Kasumi-1 (cell line): ENCODE measurements at regions not wholly inside any gene's neighbourhood (a gene's known extent, or its start where the extent isn't known, plus 50 kb on each side); places are given as distances from the start of the nearest gene placed in this dataset.
"Not testable (repeated sequence)": the region's sequence is repeated elsewhere in the genome, so short reads cannot be mapped to it uniquely, and the experiment has no call there.

Experiments
- DNase-seq, 2 experiments: peaks; one replicate each; lab custom pipeline; 2025; lab: John Stamatoyannopoulos, UW

DNA sequence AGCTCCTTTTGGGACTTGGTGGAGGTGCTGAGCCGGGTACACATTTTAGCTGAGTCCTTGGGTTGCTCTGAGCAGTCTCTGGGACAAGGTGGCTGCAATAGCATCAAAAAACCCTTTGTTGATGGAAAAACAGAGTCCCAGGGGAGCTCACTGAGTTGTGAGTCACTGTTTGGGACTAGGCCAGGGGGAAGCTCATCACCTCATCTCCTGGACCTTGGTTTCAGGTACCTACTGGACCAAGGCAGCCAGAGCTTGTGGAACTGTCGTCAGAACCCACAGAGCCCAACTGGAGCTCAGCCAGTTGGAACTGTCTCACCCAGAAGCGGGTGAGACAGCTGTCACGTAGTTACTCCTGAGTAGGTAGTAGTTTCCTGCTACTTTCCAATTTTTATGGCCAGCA lies 146.7 kb downstream of the HLX start:
- DNase-seq, result no peak

DNA sequence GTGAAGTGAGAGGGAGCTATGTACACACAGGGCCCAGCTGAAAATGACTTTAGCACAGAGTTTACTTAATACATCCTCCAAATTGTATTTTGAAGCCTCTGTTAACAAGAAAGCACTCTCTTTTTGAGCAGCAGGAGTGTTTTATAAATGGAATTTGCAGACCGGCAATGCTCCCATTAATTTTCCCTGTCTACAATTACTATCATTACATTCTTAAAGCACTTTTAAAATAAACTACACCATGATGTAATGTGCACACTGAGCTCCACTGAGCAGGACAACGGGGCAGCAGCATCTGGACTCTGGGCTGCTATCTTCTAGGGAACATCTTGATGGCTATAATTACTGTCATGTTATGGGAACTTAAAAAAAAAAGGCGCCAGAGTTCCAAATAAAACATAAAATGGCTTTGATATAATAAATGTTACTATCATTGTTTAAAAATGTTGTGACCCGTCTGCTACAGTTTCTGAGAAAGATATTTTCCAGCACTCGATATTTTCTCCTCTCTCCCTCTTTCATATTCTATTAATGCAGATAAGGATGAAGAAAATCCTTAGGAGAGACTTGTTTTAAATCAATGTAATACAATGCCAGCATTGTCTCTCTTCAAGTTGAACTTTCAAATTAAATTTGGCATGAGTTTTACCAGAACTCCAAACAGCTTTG lies 150.9 kb downstream of the HLX start:
- no peak for DNase-seq

DNA sequence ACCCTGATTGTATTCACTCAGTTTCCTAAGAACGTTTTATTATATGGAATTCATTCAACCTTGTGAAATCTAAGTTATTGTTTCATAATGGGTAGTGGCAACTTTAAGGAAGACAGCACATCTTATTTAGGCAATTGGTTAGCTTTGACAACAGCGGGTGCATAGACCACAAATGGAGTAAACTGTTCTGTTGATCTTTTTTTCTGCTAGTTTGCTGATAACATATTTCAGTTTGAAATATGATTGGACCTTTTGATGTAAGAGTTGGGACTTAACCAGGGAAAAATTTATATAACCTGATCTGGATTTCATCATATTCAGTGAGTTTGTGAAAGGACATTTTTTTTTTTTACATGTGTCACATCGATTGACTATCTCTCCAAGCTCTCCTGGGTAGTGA lies 151.7 kb downstream of the HLX start:
- no peak for DNase-seq

DNA sequence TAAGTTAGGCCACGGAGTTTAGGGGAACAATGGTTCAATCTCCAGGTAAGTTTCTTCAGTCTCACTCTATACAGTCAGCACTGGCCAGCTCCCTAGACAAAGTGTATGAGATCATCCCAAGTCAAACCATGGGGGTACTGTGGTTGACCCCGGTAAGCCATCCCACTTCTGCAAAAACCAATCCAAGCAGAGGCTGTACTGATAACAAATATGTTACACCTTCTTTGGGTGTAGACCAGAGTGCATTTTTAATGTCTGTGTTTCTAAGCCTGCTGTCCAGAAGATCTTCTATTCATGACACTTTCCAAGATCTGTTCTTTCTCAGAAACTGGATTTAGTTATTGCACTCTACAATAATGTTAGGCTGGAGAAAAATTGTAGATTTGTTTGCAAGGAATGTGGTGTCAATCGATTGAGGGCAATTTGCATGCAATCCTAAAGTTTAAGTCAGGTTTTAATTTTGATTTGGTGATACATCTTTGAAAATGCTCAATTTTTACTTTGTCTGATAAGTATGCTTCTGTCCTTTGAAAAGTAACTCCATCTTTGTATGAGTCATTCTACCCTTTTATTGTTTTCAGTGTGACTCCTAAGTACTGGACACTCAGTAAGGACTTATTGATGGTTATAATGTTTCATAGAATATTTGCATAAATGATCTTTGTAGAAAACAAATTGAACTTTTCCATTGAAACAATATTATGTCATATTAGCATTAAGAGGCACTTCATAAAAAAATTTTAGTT lies 152.4 kb downstream of the HLX start:
- no peak for DNase-seq

DNA sequence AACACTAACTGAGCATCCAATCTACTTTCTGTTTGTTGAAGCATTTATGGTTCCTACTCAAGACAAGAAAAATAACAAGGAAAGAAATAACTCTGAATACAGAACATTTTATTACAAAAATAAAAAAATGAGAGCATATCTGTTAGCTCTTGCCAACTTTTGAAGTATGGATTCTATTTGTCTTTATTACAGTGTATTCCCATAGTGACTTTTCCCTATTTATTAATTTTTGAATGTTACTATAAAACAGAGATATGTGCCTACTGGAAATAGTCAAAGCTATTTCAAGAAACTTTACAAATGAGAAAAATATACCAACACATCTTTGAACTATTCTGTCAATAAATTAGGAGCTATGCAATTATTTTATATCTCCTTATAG lies 153.0 kb downstream of the HLX start:
- no peak for DNase-seq

DNA sequence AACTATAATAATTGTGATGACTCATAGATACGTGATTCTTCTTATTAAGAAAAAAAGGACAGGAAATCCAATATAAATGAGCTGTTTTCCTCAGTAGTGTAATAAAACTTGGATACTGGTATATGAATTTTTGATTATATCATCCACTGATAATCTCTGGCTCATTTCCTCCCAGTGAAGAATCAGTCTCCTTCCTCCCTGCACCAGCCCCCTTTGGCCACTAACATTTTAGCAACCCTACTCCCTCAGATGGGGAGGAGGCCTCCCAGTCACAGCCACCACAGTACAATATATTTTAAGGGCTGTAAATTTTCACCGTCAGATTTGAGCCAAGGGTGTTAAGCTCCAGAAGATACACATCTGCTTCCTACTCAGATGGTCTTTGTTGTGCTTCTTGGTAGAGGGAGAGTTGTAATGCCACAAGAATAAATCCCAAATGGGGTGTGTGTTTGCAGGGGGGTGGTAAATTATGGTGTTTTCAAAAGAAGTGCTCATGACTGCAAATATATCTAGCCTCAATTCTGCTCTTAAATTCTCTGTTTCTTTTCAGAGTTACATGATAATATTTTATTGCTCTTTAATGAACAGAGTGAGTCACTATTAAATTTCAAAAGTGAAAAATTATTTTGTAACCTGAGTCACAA lies 153.5 kb downstream of the HLX start:
- DNase-seq, result peak in 1 of 2 experiments; percentile 10

DNA sequence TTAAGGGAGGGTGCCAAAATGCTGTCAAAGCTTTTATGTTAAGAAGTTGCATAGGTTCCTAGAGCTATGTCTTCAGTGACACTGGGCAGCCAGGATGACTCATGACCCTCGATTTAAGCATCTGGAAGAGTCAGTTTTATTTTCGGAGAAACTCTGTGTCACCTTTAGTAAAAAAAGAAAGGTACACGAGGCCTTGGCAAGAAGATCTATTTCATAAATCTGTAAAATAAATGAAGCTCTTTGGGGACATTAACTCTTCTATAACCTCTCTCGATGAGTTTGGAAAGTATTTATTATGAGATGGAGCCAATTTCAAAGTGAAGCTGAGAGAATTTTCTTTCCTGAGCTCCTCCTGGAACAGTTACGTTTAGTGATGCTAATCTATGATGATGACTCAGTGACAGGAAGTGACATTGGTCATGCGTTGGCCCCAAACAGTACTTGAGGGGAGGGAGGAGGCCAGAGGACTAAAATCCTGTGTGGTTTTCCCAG lies 156.5 kb downstream of the HLX start:
- DNase-seq, result peak in 1 of 2 experiments; percentile 9

DNA sequence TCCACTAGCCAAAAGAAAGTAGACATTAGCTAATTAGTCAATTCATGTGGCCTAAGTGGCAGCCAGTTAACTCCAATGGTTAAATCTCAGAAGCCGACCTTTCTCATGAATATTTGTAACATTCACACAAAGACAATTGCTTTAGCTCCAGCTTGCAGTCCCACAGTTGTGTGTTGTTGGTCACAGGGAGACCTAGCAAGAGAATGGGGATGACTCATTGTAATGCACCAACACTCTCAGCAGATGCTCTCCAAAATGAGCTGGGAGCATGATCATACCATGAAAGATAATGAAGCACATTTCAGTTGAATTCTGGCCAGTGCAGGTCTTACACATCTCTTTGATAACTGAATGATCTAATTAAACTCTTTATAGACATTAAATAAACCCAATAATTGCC lies 160.4 kb downstream of the HLX start:
- no peak for DNase-seq

DNA sequence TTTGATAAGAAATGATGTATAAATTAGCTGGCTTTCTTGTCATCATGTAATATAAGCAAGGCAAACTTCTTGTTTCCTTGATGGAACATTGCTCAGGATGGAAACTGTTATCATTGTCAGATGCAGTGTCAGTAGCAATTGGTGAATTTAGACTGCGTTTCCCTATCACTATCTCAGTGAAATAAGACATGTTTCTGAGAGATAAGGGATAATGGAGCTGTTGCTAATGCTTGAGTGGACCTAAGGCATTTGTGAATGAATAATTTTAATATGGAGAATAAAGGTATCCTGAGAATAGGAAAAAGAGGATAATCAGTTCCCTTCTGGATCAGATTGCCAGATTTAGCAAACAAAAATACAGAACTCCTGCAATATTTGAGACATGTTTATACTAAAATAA lies 160.9 kb downstream of the HLX start:
- no peak for DNase-seq

DNA sequence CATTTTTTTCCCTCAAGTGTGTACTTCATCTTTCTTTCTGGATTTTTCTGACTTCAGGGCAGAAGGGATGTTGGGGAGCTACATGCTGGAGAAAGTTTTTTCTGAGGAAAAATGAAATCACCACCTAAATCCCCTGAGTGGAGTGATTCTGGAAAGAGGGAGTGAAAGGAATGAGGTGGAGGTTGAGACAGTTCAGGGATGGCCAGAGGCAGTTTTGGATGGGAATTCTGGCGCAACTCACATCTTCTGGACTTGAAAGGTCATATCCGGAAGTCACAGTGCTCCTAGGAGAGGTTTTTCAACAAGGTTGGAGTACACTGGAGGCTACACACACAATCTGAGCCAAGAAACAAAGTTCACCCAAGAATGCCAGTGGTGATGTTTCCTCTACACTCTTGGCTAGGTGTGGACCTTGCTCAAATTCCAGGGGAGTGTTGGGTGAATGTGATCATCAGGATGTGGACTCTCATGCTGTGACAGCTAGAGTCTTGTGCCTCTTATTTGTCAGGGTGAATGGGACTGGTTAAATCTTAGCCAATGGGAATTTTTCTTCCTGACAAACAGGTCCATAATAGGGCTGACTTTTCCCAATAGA lies 161.5 kb downstream of the HLX start:
- DNase-seq, result no peak

DNA sequence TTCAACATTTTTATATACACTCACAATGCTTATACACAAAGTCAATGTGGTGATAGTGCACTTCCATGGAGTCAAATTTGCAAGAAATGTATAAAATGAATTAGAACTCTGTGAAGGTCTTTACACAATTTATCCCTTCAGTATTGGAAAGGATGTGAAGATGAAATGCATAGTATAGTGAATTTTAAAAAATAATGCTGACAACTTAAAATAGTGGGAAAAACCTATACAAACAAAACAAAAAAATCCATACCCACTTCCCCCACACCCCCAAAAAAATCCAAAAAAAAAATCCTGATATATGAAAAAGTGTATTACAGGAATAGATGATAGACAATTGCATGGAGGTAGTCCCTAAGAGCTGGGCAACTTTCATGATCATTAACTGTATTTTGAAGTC lies 165.3 kb downstream of the HLX start:
- DNase-seq, result no peak

DNA sequence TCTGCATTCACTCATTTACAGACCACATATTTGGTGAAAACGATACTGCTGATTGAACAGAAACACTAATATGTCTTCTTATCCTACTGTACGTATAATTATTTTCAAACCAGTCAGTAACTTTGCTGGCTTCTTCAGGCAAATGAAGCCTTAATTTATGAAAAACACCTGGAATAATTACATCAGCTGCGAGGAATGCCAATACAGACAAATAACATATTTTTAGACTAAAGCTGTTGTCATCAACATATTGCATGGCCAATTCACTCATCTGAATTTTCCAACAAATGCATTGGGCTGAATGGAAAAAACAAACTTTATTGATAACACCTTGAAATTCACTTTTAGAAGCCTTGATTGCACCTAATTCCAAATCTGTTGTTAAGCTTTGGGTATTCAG lies 165.9 kb downstream of the HLX start:
- DNase-seq, result no peak

DNA sequence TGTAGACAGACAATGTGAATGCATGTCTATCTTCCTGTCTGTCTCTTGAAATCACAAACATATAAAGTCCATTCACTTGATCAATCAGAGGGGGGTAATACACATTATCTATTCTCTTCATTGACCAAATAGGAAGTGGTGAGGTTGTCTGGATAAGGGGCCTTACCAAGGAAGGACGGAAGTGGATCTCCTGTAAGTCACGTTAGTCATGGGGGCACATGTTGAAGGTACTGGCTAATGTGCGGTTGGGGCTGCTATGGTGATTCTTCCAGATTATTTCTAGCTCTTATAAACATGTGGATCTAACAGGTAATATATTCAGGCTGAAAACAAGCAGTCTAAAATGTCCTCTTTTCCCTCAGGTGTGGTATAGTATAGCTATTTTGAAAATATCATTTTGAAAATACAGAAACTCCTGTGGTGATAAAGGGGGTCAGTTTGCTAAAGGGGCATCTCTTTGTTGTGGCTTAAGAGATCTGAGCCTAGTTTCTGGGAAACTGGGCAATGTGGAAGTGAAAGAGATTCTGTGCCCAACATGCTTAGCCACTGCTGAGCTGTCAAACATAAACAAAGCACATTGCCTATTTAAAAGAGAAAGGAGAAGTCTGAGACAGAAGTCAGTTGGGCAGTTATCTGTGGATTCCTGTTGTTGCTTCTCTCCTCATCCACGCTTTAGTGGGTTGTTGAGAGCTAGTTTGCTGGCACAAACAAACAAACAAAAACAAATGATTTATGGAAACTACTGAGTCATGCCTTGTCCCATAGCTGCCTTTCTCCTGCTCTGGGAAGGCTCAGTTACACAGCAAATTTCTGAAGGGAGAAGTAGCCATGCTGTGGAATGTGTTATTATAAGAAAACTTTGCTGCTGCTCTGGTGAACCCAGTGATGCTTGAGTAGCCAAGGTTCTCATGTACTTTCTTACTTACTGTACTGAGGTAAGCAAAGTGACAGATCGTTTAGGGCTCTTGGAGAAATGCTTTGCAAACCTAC lies 166.9 kb downstream of the HLX start:
- peak; percentile 73 to 78 for DNase-seq

DNA sequence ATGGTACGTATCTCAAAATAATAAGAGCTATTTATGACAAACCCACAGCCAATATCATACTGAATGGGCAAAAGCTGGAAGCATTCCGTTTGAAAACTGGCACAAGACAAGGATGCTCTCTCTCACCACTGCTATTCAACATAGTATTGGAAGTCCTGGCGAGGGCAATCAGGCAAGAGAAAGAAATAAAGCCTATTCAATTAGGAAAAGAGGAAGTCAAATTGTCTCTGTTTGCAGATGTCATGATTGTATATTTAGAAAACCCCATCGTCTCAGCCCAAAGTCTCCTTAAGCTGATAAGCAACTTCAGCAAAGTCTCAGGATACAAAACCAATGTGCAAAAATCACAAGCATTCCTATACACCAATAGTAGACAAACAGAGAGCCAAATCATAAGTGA lies 172.1 kb downstream of the HLX start:
- not testable (repeated sequence) for DNase-seq

DNA sequence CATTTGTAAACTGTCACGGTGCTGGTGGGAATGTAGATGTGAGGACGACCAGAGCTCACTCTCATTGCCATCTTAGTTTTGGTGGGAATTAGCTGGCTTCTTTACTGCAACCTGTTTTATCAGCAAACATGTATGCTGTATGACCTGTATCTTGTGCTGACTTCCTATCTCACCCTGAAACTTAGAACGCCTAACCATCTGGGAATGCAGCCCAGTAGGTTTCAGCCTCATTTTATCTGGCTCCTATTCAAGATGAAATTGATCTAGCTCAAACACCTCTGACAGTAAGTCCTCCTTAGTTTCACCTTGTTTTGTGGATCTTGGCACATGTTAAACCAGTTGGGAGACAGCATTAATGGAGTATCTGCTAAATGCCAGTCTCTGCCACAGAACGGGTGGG lies 174.6 kb downstream of the HLX start:
- DNase-seq, result no peak

DNA sequence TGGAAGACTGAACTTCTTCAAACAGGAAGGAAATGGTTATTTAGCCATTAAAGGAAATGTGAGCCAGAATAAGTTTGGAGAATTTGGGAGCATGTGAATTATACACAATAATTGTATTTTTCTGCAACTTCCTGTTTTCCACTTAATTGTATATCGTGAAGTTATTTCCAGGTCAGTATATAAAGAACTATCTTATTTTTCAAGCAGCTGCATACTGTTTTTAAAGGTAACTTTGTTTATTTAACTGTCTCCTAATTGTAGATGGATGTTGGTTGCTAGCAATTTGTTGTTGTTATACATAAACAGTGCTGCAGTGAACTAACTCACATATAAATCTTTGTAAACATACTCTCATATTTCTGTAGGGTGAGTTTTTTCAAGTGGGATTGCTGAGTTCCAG lies 180.3 kb downstream of the HLX start:
- DNase-seq, result no peak

DNA sequence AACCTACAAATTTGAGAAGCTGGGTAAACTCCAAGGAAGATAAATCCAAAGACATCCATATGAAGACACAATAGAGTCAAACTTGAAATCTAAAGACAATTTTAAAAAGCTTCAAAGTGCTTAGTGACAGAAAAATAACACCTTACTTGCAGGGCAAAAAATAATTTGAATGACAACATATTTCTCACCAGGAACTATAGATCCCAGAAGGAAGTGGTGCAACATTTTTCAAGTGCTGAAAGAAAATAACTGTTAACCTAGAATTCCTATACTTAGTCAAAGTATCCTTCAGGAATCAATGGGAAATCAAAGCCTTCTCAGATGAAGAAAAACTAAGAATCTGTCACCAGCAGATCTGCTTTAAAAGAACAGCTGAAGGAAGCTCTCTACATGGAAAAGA lies 184.4 kb downstream of the HLX start:
- no peak for DNase-seq

DNA sequence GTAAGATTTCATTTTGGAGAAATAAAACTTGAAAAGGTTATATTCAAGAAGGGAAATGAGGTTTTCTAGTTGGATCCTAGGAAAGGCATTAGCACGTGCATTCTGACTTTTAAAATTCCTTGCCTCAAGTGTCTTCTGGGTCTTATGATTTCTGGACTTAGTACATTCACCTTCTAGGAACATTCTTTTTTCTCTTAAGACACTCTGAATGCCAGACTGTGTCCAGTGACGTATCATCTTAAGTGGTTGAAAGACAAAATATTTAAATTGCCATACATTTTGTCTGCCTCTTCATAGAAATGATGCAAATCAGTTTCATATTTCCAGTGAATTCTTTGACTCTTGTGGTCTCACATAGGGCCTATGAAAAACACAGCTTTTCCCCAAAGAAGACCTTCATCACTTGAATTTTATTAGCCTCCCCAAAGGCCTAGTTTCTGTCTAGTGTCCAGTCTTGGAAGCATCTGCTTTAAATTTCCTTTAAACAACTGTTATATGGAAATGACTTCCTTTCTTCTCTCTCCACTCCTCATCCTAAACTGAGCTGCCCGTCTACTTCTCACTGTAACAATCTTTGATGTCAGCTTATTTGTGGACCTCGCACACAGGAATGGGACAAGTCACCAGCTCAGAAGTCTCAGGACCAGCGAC lies 187.2 kb downstream of the HLX start:
- DNase-seq, result no peak

DNA sequence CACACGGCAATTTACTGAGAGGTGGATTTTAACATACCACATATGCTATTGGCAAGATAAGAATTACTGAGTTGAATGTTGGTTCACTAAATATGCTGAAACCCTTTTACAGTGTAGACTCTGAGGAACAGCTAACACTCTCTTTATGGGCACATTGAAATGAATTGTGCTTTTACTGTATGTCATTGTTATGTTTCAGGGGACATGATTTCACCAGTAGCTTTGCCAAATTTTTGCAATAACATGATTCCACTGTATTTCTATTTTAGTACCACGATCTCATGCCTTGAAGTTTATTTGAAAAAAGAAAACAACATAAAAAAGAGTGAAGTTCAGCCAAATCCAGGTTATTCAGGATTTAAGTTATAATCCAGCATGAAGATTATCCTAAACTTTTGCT lies 188.5 kb downstream of the HLX start:
- DNase-seq, result no peak

DNA sequence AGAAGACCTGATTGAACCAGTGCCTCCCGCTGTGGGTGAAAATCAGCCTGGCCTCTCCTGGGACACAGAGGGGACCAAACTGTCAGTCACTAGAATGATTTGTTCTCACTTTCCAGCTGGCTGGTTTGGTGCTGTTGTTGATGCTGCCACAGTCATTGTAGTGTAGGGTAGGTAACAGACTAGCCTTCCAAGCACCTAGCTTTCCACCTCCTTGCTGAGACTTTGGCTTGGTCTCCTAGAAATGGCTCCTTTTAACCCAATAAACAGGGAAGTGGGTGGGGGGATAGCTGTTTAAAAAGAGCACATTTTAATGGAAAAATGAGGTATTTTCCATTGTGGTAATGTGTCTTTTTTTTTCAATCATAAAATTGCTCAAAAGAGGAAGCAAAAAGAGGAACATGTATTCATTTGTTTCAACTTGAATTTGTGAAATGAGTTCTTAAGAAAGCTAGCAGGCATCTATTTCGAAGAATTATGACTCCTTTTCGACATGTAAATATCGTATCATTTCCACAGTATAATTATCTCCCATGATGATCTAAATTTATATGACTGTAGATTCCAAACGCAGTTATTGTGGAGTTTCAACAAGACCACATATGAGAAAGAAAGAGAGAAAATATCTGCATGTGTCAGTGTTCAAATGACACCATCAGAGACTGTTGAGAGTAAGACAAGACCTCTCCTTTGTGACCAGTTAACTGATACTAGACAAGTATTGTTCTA lies 190.1 kb downstream of the HLX start:
- DNase-seq, result peak; percentile 88 to 90
